Glomerular visceral epithelial cell (primary cell): ENCODE measurements at regions not wholly inside any gene's neighbourhood (a gene's known extent, or its start where the extent isn't known, plus 50 kb on each side); places are given as distances from the start of the nearest gene placed in this dataset.
"Not testable (repeated sequence)": the region's sequence is repeated elsewhere in the genome, so short reads cannot be mapped to it uniquely, and the experiment has no call there.

Experiments used
- DNase-seq: peaks from one replicate; pipeline ENCODE4 v3.0.0-alpha.2; 2016; ENCODE audit errors: extremely low spot score

DNA sequence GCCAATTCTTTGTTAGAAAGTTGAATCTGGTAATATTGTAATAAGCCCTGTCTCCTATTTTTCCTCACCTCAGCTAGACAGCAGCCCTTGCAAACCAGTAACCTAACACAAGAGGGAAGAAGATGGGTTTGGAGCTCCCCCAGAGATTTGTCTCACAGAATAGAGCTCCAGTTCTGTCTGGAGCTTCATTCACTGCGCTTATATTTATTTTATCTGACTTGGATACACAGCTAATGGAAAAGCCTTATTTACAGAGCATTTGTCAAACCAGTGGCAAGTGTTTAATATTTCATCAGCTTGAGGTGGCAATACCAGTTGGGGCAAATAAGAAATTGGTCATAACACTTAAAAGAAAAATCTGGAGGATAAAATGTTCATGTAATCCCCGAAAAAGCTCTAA lies 1094.0 kb downstream of the FSCB start:
- no peak for DNase-seq

DNA sequence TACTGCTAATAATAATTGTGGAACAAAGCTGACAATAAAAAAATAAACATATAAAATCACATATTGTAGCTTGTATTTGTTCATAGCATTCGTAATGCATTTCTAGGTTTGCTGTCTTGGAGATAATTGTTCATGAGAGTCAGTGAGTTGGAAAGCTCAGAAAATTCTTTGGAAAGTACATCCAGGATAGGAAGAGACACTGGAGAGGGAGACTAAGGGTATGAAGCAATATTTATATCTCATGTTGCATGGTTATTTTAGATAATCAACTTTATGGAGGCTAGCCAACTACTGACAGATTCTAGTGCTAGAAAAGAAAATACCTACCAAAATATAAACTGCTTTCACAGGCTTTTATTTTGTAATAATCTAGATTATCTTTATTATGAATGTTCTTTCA lies 1095.2 kb downstream of the FSCB start:
- no peak for DNase-seq

DNA sequence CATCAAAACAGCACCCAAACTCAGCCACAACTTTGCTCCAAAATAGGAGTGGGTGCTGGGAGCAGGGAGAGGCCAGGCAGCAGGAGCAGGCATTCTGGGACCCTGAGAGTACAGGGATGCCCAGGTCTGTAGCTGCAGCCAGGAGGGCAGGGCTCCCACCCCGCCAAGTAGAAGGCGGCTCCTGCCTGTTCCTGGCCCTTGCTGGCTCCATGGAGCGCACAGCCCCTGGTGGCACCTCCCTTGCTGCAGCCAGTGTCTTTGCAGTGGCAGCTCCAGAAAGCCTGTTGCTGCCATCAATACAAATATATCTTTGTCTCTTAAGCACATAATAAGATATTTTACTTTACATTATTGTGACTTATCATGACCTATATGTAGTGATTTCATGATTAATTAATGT lies 1096.5 kb downstream of the FSCB start:
- no peak for DNase-seq

DNA sequence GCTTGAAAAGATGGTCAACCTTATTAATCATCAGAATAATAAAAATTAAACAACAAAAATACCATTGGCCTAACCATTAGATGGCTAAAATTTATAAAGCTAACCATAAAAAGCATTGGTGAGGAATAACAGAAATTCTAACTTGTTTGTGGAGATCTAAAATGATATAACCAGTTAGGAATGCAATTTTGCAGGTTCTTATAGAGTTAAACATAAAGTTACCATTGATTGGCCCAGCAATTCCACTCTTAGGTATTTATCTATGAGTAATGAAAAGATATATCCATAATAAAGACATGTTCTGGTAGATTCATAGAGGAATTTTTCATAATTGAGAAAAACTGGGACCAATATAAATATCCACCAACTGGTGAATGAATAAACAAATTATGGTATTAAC lies 1098.6 kb downstream of the FSCB start:
- DNase-seq = no peak

DNA sequence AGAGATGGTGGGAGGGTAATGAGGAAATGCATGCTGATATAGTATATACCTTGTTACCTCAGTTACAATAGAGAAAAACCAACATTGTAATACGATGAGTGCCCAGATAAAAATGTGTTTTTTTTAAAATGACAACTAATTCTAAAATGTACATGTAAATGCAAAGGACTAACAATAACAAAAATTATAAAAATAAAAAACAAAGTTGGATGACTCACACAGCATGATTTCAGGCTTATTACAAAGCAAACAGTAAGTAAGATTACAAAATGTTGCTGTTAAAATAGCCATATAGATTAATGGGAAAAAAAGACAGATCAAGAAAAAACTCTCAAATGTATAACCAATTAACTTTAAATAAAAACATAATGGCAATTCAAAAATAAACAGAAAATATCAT lies 1099.4 kb downstream of the FSCB start:
- DNase-seq = no peak

DNA sequence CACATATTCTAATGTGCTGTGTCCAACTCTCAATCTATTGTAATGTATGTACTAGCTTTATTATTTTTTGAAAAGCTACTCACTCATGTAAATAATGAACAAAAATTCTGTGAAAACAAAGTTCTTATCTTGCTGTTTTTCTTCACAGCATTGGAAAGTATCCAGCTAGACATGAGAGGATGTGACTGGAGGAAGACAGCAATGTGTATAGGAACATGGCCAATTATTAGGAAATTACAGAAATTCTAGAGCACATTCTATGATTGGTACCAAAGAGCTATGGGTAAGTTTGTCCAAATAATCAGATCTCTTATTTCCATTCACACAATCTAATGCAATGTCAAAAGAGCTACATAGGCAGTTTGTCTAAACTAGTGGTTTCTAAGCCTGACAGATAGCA lies 1100.2 kb downstream of the FSCB start:
- no peak for DNase-seq

DNA sequence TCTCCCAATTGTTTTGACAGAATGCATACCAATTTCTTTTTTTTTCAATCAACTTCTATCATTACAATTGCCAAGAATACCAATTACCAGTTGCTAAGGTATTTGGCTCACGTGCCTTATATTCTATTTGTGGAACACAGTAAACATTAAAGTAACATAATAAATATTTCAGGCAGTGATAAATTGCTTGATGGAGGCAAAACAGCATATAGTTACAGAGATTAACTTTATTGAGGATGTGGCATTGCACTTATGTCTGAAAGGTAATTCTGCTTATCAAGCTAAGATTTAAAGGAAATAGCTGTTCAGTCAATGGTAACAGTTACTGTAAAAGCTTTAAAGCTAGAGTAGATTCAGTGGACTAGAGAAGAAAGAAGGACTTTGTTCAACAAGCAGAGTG lies 1107.8 kb downstream of the FSCB start:
- DNase-seq = no peak

DNA sequence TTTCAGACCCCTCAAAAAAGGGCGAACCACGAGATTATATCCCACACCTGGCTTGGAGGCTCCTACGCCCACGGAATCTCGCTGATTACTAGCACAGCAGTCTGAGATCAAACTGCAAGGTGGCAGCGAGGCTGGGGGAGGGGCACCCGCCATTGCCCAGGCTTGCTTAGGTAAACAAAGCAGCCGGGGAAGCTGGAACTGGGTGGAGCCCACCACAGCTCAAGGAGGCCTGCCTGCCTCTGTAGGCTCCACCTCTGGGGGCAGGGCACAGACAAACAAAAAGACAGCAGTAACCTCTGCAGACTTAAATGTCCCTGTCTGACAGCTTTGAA lies 1136.6 kb downstream of the FSCB start:
- not testable (repeated sequence) for DNase-seq

DNA sequence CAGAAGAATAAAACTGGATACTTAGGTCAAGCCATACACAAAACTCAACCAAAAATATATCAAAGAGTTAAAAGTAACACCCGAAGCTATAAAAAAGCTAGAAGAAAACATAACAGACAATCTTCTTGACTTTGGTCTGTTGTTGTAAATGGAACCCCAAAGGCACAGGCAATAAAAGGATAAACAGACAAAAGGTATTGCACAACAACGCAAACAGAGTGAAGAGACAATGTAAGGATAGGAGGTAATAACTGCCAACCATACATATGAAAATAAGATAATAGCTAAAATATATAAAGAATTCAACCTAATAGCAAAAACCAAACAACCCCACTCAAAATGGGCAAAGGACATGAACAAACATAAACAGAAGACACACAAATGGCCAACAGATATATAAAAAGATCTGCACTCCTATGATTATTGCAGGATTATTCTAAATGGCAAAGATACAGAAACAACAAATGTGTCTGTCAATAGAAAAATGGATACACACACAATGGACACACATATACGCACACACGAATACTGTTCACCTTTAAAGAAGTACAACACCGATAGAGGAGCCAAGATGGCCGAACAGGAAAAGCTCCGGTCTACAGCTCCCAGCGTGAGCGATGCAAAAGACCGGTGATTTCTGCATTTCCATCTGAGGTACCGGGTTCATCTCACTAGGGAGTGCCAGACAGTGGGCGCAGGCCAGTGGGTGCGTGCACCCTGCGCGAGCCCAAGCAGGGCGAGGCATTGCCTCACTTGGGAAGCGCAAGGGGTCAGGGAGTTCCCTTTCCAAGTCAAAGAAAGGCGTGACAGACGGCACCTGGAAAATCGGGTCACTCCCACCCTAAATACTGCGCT lies 1137.1 kb downstream of the FSCB start:
- no peak for DNase-seq

DNA sequence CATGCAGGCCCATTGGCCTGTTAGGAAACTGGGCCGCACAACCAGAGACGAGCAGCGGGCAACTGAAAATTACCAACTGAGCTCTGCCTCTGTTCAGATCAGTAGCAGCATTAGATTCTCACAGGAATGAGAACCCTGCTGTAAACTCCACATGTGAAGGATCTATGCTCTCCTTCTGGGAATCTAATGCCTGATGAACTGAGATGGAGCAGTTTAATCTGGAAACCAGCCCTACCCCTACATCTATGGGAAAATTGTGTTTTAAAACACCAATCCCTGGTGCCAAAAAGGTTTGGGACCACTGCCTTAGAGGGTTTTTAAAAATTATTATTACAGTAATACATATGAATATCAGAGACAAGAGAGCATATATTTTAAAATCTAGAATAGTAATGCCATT lies 1144.5 kb downstream of the FSCB start:
- DNase-seq = no peak

DNA sequence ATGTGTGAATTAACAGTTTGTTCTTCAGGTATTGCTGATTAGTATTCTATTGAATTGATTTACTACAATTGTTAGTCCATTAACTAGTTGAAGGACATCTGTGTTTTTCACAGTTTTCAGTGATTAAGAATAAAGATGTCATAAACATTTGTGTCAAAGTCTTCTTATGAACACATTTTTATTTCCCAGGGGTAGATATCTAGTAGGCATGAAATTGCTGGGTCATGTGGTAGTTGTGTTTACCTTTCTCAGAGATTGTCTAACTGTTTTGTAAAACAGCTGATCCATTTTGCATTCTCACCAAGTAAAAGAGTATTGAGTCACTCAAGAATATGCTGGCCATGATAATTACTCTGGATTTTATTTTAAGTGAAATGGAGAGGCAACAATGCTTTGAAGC lies 1145.3 kb downstream of the FSCB start:
- no peak for DNase-seq

DNA sequence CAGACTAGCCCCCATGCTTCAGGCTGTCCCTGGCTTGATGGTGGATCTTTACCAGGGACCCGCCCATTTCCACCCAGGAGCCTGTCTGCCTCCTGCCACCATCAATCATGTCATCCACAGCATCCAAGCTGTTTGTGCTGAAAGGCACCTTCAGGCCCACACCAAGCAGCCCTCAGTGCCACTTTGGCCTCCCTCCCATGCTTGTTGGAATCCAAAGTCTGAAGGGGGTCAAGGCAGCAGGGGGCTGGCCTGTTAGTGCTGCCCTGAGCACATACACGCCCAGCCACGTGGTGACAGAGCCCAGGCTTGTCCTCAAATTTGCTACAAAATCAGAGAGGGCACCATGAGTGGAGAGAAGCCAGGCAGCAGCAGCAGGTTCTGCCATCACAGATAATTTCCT lies 1146.8 kb downstream of the FSCB start:
- no peak for DNase-seq

DNA sequence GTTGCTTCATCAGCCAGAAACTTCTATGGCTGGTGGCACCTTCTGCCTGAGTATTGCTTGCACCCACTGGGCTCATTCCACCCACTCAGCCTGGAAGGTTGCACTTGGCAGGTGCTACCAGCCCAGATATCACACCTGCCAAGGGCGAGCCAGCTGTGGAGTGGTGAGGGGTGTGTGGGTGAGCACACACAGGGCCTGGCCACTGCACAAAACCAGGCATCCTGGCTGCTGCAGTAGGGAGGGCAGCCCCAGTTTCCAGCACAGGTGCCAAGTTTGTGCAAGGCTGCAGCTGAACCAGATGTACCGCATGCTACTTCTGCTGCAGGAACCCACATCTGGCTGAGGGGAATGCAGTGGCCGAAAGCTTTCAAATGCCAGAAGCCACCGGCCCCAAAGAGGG lies 1147.8 kb downstream of the FSCB start:
- no peak for DNase-seq

DNA sequence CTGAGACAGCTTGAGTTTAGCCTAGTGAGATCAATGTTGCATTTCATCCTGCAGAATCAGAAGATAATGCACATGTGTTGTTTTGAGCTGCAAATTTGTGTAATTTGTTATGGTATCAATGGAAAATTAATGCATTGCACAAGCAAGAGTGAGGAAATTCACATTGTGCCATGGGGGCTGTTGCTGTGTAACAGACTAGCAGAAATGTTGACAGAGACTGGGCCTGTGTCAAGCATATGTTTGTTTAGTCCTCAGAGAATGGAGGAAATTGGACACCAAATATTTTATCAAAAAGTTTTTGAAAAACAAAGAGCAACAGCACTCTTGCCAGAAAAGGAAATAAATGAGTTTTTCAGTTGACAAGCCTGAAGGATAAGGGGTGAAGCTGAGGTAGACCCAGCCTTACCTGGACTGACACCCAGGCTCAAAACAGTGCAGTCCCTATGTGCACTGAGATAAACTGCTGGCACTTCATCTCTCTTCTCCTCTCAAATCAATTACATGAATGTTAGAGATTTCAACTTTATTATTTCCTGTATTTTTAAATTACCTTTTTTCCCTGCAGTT lies 1150.0 kb downstream of the FSCB start:
- DNase-seq = no peak

DNA sequence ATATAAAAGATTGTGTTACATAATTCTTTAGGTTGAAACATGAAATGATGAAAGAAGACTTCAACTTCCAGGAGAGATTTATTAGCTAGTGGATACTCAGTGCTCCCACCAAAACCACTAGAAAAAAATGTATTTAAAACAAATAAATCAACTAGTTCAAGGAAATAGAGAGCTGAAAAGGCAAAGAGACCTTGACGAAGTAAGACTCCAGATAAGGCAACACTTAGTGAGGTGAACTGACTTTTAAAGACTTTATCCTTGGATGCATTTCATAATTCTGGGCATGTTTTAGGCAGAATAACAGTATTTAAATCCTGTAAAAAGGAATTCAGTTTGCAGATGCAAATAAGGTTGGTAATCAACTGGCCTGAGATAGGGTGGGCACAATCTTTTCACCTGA lies 1150.7 kb downstream of the FSCB start:
- DNase-seq = no peak

DNA sequence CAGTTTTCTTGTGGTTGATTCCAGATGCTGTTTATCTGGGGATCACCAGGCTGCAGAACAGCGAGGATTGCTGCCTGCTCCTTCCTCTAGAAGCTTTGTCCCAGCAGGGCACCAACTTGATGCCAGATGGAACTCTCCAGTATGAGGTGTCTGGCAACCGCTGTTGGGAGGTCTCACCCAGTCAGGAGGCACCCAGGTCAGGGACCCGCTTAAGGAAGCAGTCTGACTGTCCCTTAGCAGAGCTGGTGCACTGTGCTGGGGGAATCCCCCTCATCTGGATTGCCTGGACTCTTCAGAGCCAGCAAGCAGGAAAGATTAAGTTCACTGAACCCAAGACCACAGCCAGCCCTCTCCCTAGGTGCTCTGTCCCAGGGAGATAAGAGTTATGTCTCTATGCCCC lies 1165.2 kb downstream of the FSCB start:
- no peak for DNase-seq

DNA sequence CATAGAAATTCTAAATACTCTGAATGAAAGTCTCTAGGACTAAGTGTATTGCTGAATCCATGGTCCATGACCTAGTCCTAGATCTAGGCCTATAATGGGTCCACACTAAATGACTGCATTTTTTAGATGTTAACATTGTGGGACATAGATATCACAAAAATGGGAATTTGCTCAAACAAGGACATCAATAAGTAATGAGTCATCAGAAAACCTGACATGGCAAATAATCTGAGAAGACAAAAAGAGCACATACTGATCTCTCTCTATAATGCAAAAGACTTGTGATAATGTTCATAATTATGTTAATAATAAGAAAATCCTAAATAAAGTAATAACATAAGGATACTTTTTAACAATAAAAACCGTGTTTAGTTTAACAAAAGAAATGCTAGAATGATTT lies 1168.4 kb downstream of the FSCB start:
- DNase-seq = no peak

DNA sequence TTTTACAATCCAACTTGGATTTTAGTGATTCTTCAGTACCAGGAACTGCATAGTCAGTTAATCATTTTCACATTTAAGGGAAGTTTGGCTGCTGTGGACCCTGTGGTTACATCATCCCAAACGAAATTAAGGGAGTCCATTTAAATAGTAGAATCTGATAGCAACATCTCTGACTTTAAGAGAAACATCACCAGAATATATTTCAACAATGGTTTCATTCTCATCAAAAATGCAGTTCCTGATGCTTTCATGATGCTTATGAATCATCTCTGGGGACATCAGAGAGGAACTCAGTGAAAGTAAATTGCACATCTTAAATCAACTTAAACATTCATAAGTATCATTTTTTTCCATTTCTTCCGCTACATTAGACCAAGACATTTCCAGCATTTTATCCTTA lies 1170.7 kb downstream of the FSCB start:
- no peak for DNase-seq

DNA sequence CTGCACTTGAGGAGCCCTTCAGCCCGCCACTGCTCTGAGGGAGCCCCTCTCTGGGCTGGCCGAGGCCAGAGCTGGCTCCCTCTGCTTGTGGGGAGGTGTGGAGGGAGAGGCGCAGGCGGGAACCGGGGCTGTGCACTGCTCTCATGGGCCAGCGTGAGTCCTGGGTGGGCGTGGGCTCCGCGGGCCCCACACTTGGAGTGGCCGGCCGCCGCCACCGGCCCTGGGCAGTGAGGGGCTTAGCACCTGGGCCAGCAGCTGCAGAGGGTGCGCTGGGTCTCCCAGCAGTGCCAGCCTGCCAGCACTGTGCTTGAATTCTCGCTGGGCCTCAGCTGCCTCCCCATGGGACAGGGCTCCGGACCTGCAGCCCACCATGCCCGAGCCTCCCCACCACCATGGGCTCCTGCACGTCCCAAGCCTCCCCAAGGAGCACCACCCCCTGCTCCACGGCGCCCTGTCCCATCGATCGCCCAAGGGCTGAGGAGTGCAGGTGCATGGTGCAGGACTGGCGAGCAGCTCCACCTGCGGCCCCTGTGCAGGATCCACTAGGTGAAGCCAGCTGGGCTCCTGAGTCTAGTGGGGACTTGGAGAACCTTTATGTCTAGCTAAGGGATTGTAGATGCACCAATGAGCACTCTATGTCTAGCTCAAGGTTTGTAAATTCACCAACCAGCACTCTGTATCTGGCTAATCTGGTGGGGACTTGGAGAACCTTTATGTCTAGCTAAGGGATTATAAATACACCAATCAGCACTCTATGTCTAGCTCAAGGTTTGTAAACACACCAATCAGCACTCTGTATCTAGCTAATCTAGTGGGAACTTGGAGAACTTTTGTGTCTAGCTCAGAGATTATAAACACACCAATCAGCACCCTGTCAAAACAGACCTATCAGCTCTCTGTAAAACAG lies 1180.3 kb downstream of the FSCB start:
- not testable (repeated sequence) for DNase-seq

DNA sequence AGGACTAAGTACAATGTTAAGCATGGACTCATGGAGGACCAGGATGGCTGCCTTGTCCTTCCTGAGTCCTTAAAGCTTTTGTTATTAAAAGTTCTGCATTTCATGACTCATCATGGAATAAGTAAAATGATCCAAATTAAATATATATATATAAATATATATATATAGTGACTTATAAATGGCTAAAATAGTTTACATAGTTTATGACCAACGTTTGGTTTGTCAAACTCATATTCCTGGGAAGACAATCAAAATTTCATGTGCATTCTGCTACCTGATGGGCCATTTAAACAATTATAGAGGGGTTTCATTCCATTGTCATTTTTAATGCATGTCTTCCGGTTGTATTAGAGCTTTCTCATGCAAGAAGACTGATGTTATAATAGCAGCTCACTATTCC lies 1190.7 kb downstream of the FSCB start:
- no peak for DNase-seq

DNA sequence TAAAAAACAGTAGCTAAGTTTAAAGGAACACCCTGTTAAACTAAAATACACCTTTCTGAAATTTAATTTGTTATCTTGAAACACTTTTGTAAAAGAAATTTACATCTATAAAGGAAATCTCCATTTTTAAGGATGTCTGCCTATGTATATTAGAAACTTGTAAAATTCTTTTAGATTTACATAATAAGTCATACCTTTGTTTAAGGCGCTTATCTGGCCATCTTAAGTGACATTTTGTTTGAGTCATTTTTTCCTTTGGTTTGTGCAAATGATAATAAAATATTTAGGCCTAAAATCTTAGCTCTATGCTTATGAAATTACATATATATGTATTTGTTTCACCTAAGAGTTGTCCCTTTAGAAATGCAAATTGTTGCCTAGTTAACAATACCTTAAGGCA lies 1193.4 kb downstream of the FSCB start:
- DNase-seq = no peak

DNA sequence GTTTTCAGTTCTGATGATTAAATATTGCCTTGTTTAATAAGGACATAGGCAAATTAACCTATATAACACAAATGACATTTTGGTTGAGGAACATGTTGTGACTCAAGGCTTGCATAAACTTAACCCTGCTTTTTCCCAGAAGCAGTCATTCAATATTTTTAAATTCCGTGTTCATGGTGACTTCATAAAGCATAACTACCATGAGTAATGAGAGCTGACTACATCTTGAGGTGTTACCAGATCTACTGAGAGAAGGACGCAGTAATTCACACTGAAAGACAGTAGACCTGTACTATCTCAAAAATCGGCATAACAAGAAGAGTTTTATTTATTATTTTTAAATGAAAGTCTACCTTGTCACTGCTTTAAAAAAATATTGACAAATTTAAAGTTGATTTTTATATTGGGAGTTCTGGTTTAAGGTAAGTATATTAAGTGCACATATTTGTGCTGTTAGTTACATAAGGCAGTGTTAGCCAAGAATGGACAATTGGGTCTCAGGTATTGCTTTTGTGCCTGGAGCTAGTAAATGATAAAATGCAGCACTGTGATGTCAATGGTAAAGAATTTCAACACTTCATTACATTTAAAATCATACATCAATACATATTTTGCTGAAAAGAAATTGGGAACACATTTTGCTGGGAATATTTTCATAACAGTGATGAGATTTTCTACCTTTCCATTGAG lies 1198.5 kb downstream of the FSCB start:
- DNase-seq = no peak
